ENCODE measurements at regions not wholly inside any gene's neighbourhood (a gene's known extent, or its start where the extent isn't known, plus 50 kb on each side); places are given as distances from the start of the nearest gene placed in this dataset.

DNA sequence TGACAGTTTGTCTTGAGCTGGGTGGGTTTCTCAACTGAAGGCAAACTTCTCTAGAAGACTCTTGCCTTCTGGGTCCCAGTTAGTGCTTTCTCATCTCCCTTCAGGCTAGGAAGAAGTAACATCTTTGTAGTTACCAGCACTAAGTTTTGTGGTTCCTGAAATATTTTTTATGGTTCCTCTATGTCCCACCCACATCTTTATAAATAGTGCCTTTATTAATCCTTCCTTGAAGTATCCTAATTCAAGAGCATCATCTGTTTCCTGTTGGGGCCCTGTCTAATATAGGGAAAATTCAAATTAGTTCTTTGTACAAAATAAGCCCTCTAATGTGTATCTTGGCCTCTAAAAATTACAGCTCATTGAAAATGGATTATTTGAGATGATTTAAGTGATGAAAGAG lies 147.4 kb upstream of the MAOA start (continued):
- TF ChIP-seq CHD7 (IDR thresholded peaks at IDR 0.05; ENCODE audit: insufficient replicate concordance, low read length), result no peak
- no peak for TF ChIP-seq ZNF274 (IDR thresholded peaks at IDR 0.05; ENCODE audit: borderline replicate concordance, extremely low read depth, low read length)
- TF ChIP-seq KDM5A (IDR thresholded peaks at IDR 0.05; ENCODE audit: low read length), result no peak
- no peak for TF ChIP-seq KDM1A (IDR thresholded peaks at IDR 0.05; ENCODE audit: borderline replicate concordance, low read length)
- TF ChIP-seq, protein P1, sequence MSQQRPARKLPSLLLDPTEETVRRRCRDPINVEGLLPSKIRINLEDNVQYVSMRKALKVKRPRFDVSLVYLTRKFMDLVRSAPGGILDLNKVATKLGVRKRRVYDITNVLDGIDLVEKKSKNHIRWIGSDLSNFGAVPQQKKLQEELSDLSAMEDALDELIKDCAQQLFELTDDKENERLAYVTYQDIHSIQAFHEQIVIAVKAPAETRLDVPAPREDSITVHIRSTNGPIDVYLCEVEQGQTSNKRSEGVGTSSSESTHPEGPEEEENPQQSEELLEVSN (IDR thresholded peaks at IDR 0.05), result no peak
